ENCODE measurements at regions not wholly inside any gene's neighbourhood (a gene's known extent, or its start where the extent isn't known, plus 50 kb on each side); places are given as distances from the start of the nearest gene placed in this dataset.

DNA sequence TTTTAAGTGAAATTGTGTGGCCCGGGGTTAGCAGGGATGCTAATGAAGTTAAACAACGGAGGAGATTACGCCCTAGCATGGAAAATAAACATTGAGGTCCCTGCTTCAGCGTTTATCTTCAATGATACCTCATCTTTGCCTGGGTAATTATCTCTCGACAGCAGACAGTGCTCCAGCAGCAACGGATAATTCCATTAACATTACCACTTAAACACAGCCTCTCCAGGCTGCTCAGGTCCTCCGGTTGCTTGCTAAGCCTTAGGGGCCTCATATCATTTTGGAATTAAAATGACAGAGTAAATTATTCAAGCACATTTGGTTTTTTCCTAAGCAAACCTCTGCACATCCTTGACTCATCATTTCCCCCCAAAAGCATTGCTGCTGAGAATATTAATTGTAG, 281.5 kb upstream of the KLF3 start:
- H3K27ac Mint-ChIP-seq = peak overlapping the region; percentile 6
- H3K9me3 Mint-ChIP-seq = no peaks in the 10 kb centered on the region
- DNase-seq = no peak
- POLR2A ChIA-PET = no interaction called here
- TF ChIP-seq, protein P1, sequence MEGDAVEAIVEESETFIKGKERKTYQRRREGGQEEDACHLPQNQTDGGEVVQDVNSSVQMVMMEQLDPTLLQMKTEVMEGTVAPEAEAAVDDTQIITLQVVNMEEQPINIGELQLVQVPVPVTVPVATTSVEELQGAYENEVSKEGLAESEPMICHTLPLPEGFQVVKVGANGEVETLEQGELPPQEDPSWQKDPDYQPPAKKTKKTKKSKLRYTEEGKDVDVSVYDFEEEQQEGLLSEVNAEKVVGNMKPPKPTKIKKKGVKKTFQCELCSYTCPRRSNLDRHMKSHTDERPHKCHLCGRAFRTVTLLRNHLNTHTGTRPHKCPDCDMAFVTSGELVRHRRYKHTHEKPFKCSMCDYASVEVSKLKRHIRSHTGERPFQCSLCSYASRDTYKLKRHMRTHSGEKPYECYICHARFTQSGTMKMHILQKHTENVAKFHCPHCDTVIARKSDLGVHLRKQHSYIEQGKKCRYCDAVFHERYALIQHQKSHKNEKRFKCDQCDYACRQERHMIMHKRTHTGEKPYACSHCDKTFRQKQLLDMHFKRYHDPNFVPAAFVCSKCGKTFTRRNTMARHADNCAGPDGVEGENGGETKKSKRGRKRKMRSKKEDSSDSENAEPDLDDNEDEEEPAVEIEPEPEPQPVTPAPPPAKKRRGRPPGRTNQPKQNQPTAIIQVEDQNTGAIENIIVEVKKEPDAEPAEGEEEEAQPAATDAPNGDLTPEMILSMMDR (IDR thresholded peaks at IDR 0.05) = no peak
- H3K4me1 ChIP-seq (ENCODE audit: insufficient read depth, low read length) = peaks cover 6% of the 10 kb centered on the region
- H3K9me3 ChIP-seq (ENCODE audit: control insufficient read depth in 1 of 2, insufficient read depth in 1 of 2, low read length in 2 of 2) = no peaks in the 10 kb centered on the region
- no peak for ATAC-seq (ENCODE audit: poor library complexity)
- H3K4me1 Mint-ChIP-seq (ENCODE audit: low read depth) = peaks cover 46% of the 10 kb centered on the region
- H3K4me3 ChIP-seq (ENCODE audit: low read length) = no peak overlapping the region
- no peak overlapping the region for H3K27ac ChIP-seq (ENCODE audit: low read depth in 1 of 2, low read length in 2 of 2)
- intact Hi-C loops (cut with DNase I, micrococcal nuclease) = no loop called here
- H3K27me3 ChIP-seq (ENCODE audit: control insufficient read depth in 1 of 2, insufficient read depth in 2 of 2, low read length in 2 of 2) = no peaks in the 10 kb centered on the region
- H3K4me3 Mint-ChIP-seq = no peak overlapping the region
- no peaks in the 10 kb centered on the region for H3K36me3 ChIP-seq (ENCODE audit: insufficient read depth, low read length)
- no peaks in the 10 kb centered on the region for H3K36me3 Mint-ChIP-seq (ENCODE audit: low read depth)
- H3K27me3 Mint-ChIP-seq = no peaks in the 10 kb centered on the region
- CTCF ChIA-PET = no interaction called here

DNA sequence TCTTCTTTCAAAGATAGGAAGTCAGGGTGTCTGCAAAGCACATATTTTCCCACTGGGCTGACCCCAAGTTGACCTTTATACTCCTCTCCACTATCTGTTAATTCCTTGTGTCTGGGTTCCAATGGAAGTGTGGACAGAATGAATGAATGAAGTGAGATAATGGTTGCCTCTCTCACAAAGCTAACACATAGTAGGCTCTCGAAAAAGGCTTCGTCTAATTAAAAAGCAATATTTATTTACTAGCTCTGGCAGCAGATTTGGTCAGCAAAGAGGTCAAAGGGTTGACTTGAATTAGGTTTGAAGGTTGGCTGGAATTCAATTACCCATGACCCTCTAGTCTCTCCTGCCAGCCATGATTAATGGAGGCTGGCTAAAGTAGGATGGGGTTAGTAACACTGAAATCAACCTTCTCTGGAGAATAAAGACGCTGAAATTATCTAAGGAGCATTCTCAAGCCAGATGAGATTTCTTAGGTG, 280.3 kb upstream of the KLF3 start:
- intact Hi-C loops (cut with DNase I, micrococcal nuclease) = no loop called here
- peaks cover 49% of the 10 kb centered on the region for H3K4me1 Mint-ChIP-seq (ENCODE audit: low read depth)
- ChIA-PET CTCF (interaction anchor here (0.9 kb wide), 1 partner anchor 322 kb away, joined by 3 read pairs; no protein-coding TSS in a partner anchor), POLR2A (no interaction called here)
- H3K27me3 Mint-ChIP-seq = no peaks in the 10 kb centered on the region
- no peaks in the 10 kb centered on the region for H3K36me3 Mint-ChIP-seq (ENCODE audit: low read depth)
- Histone ChIP-seq H3K27me3 (ENCODE audit: control insufficient read depth in 1 of 2, insufficient read depth in 2 of 2, low read length in 2 of 2) (no peaks in the 10 kb centered on the region), H3K27ac (ENCODE audit: low read depth in 1 of 2, low read length in 2 of 2) (no peak overlapping the region), H3K4me1 (ENCODE audit: insufficient read depth, low read length) (peaks cover 6% of the 10 kb centered on the region), H3K9me3 (ENCODE audit: control insufficient read depth in 1 of 2, insufficient read depth in 1 of 2, low read length in 2 of 2) (no peaks in the 10 kb centered on the region), H3K4me3 (ENCODE audit: low read length) (no peak overlapping the region), H3K36me3 (ENCODE audit: insufficient read depth, low read length) (no peaks in the 10 kb centered on the region)
- no peaks in the 10 kb centered on the region for H3K9me3 Mint-ChIP-seq
- H3K27ac Mint-ChIP-seq = no peak overlapping the region
- DNase-seq (no peak), ATAC-seq (ENCODE audit: poor library complexity) (no peak)
- no peak overlapping the region for H3K4me3 Mint-ChIP-seq
- TF ChIP-seq, protein P1 (IDR thresholded peaks at IDR 0.05) = no peak

DNA sequence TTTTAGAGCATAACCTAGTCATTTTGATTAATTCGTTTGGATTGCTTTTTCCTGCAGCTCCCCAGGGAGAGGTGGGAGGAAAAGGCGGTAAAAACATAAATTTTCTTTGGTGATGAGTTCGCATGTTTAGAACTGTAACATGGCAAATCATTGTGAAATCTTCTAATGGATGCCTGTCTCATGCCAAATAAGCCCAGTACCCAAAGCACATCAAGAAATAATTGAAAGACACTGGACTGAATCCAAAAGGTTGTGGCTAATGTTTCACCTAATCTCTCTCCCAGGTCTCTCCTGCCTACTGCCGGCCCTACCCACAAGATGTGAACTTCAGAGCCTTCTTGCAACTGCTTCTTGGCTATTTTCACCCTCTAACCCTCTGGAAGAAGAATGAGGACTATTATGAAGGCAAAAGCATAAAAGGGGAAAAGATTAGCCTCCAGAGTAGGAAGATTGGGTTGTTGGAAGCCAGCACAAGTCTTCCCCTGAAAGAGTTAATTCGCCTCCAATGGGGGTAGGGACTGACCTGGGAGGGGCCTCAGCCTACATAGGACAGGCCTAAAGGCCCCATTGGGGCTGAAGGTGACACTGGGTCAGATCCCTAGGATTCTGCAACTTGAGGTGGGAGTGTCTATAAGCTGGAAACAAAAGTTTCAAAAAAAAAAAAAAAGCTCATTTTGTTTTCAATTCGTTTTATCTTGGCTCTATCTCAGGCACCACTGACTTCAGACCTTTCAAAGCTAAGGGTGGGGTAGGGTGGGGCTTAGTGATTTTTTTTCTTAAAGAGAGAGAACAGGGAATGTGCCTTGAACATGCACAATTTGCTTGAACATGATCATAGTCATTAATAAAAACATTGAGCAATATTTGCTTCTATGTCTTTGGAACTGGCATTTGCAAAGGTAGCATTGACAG, 278.6 kb upstream of the KLF3 start:
- Histone ChIP-seq H3K36me3 (ENCODE audit: insufficient read depth, low read length) (no peaks in the 10 kb centered on the region), H3K4me3 (ENCODE audit: low read length) (no peak overlapping the region), H3K9me3 (ENCODE audit: control insufficient read depth in 1 of 2, insufficient read depth in 1 of 2, low read length in 2 of 2) (peaks cover 0 to 6% of the 10 kb centered on the region in 2 experiments), H3K4me1 (ENCODE audit: insufficient read depth, low read length) (peaks cover 6% of the 10 kb centered on the region), H3K27me3 (ENCODE audit: control insufficient read depth in 1 of 2, insufficient read depth in 2 of 2, low read length in 2 of 2) (no peaks in the 10 kb centered on the region), H3K27ac (ENCODE audit: low read depth in 1 of 2, low read length in 2 of 2) (no peak overlapping the region)
- ATAC-seq (ENCODE audit: poor library complexity) (no peak), DNase-seq (no peak)
- H3K4me3 Mint-ChIP-seq = no peak overlapping the region
- H3K27me3 Mint-ChIP-seq = no peaks in the 10 kb centered on the region
- no peak overlapping the region for H3K27ac Mint-ChIP-seq
- H3K36me3 Mint-ChIP-seq (ENCODE audit: low read depth) = no peaks in the 10 kb centered on the region
- H3K4me1 Mint-ChIP-seq (ENCODE audit: low read depth) = peaks cover 49% of the 10 kb centered on the region
- peaks cover 2% of the 10 kb centered on the region for H3K9me3 Mint-ChIP-seq
- intact Hi-C loops (cut with DNase I, micrococcal nuclease) = no loop called here
- ChIA-PET POLR2A (interaction anchor here (1.4 kb wide), 1 partner anchor 55 kb away, joined by 5 read pairs; no protein-coding TSS in a partner anchor), CTCF (no interaction called here)
- TF ChIP-seq, protein P1 (IDR thresholded peaks at IDR 0.05) = no peak
